ENCODE measurements at regions not wholly inside any gene's neighbourhood (a gene's known extent, or its start where the extent isn't known, plus 50 kb on each side); places are given as distances from the start of the nearest gene placed in this dataset.
A peak's percentile ranks its signal among the peaks of the same experiment; 100 is the strongest.

DNA sequence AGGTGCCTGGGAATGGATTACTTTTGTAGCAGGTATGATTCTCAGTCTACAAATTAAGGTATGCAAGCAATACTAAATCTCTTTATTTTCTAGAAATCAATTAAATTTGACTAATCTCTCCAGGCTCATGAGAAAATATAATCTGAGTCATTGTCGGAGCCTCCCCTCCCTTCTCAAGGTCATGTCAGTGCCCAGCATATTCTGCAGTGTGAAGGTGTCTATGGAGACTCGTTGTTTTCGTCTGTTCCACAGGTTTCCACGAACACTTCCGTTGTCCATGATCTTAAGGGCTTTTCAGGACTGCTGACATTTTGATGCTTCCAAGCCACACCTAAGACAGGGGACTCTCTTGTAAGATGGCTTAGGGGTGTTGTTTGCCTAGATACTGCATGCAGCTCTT is 56.6 kb upstream of the SCOC start:
- H3K9me3 ChIP-seq (ENCODE audit: insufficient read depth, low read depth, low read length): no peaks in the 10 kb centered on the region; the same call in 1 of the 2 replicates
- H3K27me3 ChIP-seq (ENCODE audit: insufficient read depth, low read length): peaks cover 40% of the 10 kb centered on the region
- peaks cover 22% of the 10 kb centered on the region for H3K4me1 ChIP-seq (ENCODE audit: insufficient read depth, low read length)
- no peaks in the 10 kb centered on the region for H3K36me3 ChIP-seq (ENCODE audit: insufficient read depth, low read depth, low read length)
- H3K27ac ChIP-seq (ENCODE audit: low read length): no peak overlapping the region
- no peak overlapping the region for H3K4me3 ChIP-seq (ENCODE audit: low read length)
- H3K9ac ChIP-seq (ENCODE audit: low read depth, low read length): no peak overlapping the region

DNA sequence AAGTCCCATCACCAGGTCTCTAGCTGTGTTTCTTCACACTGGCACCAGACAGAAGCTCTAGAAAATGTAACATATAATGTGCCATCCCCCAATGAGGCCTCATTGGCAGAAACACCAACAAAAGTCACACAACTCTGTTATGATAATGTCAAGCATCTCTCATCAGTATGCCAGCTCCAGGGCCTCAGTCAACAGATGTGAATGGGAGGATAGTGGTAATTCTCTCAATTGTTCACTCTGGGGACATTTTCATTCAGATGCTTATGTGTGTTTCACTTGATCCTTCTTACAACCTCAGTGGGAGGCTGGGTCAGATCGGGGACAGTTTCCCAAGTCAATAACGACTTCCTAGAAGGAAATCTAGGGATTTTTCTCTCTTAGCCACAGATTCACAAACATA is 57.5 kb upstream of the SCOC start:
- Histone ChIP-seq H3K9ac (ENCODE audit: low read depth, low read length) (no peak overlapping the region), H3K4me1 (ENCODE audit: insufficient read depth, low read length) (peaks cover 22% of the 10 kb centered on the region), H3K4me3 (ENCODE audit: low read length) (peak overlapping the region; percentile 12; the same call in 1 of the 2 replicates), H3K9me3 (ENCODE audit: insufficient read depth, low read depth, low read length) (no peaks in the 10 kb centered on the region), H3K27ac (ENCODE audit: low read length) (no peak overlapping the region), H3K36me3 (ENCODE audit: insufficient read depth, low read depth, low read length) (no peaks in the 10 kb centered on the region), H3K27me3 (ENCODE audit: insufficient read depth, low read length) (peaks cover 40% of the 10 kb centered on the region)

DNA sequence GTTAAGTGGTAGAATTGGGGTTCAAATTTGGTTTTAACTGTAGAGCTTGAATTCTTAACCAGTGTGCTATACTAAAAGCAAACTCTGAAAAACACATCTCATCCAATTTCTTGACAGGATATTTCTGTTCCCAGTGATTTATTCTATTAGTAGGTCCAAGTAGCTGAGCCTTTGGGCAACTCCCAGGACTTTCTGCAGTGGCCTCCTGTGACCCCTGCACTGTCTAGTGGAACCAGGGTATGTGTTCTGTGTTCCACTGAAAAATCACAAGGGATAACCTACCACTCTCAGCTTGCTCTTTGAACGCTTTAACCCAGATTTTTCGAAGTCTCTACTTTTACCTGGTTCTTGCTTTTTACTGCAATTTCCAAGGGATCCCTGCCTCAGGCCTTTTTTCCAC is 58.0 kb upstream of the SCOC start:
- no peak overlapping the region for H3K27ac ChIP-seq (ENCODE audit: low read length)
- no peaks in the 10 kb centered on the region for H3K36me3 ChIP-seq (ENCODE audit: insufficient read depth, low read depth, low read length)
- peaks cover 22% of the 10 kb centered on the region for H3K4me1 ChIP-seq (ENCODE audit: insufficient read depth, low read length)
- H3K27me3 ChIP-seq (ENCODE audit: insufficient read depth, low read length): peaks cover 41% of the 10 kb centered on the region
- H3K4me3 ChIP-seq (ENCODE audit: low read length): peak overlapping the region; percentile 12
- no peak overlapping the region for H3K9ac ChIP-seq (ENCODE audit: low read depth, low read length)
- H3K9me3 ChIP-seq (ENCODE audit: insufficient read depth, low read depth, low read length): no peaks in the 10 kb centered on the region

DNA sequence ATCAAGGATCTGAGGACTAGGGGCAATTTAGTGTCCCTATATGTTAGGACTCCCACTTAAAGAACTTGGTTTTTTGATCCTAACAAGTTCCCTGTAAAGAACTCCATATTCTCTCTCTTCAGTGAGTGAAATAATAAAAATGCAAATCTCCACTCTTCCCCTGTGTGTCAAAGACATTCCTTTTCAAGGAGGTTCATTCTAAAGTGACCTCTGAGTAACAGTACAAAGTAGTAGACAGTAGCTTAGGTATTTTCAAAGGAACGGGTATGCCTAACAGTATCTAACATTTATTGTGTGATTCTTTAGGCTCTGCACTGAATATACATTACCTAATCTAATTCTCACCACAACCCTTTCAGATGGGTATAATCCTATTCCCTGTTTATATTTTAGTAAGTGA is 58.4 kb upstream of the SCOC start:
- no peak overlapping the region for H3K27ac ChIP-seq (ENCODE audit: low read length)
- no peak overlapping the region for H3K9ac ChIP-seq (ENCODE audit: low read depth, low read length)
- peaks cover 45% of the 10 kb centered on the region for H3K27me3 ChIP-seq (ENCODE audit: insufficient read depth, low read length)
- H3K9me3 ChIP-seq (ENCODE audit: insufficient read depth, low read depth, low read length): no peaks in the 10 kb centered on the region
- no peak overlapping the region for H3K4me3 ChIP-seq (ENCODE audit: low read length)
- no peaks in the 10 kb centered on the region for H3K36me3 ChIP-seq (ENCODE audit: insufficient read depth, low read depth, low read length)
- peaks cover 22% of the 10 kb centered on the region for H3K4me1 ChIP-seq (ENCODE audit: insufficient read depth, low read length)

GRCh38 chr4:140312100-140312499 is 61.3 kb upstream of the SCOC start:
- no peak overlapping the region for H3K27ac ChIP-seq (ENCODE audit: low read length)
- no peak overlapping the region for H3K9ac ChIP-seq (ENCODE audit: low read depth, low read length)
- peaks cover 22% of the 10 kb centered on the region for H3K4me1 ChIP-seq (ENCODE audit: insufficient read depth, low read length)
- H3K9me3 ChIP-seq (ENCODE audit: insufficient read depth, low read depth, low read length): no peaks in the 10 kb centered on the region
- H3K27me3 ChIP-seq (ENCODE audit: insufficient read depth, low read length): peaks cover 42% of the 10 kb centered on the region
- H3K36me3 ChIP-seq (ENCODE audit: insufficient read depth, low read depth, low read length): no peaks in the 10 kb centered on the region
- H3K4me3 ChIP-seq (ENCODE audit: low read length): no peak overlapping the region

DNA sequence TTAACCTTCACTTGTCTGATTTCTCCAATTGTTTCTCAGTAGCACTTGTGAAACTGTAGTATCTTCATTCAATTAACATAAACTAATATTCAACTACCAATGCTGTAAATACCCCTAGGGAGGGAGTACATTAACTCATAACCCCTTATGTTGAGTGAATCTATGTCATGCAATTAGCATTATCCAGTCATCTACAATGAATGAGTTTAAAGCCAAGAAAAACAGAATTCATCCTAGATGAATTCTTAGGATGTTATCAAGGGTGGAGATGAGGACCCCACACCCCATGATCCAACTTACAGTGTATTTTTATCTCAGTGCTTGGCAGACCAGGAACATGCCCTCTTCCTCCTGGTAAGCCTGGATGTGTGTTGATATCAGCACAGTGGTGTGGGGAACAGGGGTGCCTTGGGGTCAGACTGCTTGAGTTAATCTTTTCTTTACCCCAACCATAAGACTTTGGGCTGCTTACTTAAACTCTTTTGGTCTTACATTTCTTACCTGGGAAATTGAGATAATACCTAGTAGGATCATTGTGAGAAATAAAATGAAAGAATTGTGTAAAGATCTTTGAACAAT is 62.1 kb upstream of the SCOC start:
- Histone ChIP-seq H3K27ac (ENCODE audit: low read length) (no peak overlapping the region), H3K4me3 (ENCODE audit: low read length) (no peak overlapping the region), H3K27me3 (ENCODE audit: insufficient read depth, low read length) (peaks cover 34% of the 10 kb centered on the region), H3K9ac (ENCODE audit: low read depth, low read length) (no peak overlapping the region), H3K36me3 (ENCODE audit: insufficient read depth, low read depth, low read length) (no peaks in the 10 kb centered on the region), H3K9me3 (ENCODE audit: insufficient read depth, low read depth, low read length) (no peaks in the 10 kb centered on the region), H3K4me1 (ENCODE audit: insufficient read depth, low read length) (peaks cover 17% of the 10 kb centered on the region)

DNA sequence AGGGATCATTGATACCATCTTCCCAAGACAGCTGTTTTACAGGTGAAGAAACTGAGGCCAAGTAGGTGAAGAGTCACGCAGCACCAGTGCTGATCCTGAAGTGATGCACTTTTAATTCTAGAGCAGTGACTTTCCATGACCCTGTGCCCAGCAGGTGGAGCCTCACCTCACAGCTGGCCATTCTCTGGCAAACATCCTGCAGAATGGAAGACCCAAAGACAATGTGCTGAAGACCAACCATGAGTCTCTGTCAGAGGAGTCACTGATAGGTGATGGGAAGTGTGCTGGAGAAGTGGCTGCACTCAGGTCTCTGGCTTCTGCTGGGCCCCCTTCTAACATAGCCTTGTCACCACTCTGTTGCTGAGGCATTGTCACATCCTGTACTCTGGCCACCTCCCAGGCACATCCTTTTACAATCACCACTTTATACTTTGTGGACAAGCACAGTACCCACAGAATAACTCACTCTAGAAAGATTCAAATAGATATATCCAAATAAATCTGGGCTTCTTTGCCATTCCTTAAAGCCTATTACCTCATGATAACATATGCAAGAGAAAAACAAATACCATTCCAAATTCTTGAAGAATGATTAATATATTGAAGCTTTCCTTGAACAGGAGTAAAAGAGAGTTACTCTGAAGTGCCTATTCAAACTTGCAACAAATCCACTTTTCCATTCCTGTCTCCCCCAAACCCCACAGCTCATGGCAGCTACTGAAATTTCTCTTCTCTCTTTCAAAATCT is 64.1 kb upstream of the SCOC start:
- H3K4me3 ChIP-seq (ENCODE audit: low read length): no peak overlapping the region
- no peak overlapping the region for H3K27ac ChIP-seq (ENCODE audit: low read length)
- H3K9ac ChIP-seq (ENCODE audit: low read depth, low read length): no peak overlapping the region
- H3K9me3 ChIP-seq (ENCODE audit: insufficient read depth, low read depth, low read length): no peaks in the 10 kb centered on the region
- H3K4me1 ChIP-seq (ENCODE audit: insufficient read depth, low read length): peaks cover under 1% of the 10 kb centered on the region; the same call in 1 of the 2 replicates
- no peaks in the 10 kb centered on the region for H3K36me3 ChIP-seq (ENCODE audit: insufficient read depth, low read depth, low read length)
- peaks cover 17% of the 10 kb centered on the region for H3K27me3 ChIP-seq (ENCODE audit: insufficient read depth, low read length)

GRCh38 chr4:140308366-140309123 is 64.9 kb upstream of the SCOC start:
- Histone ChIP-seq H3K4me3 (ENCODE audit: low read length) (no peak overlapping the region), H3K4me1 (ENCODE audit: insufficient read depth, low read length) (no peaks in the 10 kb centered on the region), H3K27ac (ENCODE audit: low read length) (no peak overlapping the region), H3K9me3 (ENCODE audit: insufficient read depth, low read depth, low read length) (no peaks in the 10 kb centered on the region), H3K27me3 (ENCODE audit: insufficient read depth, low read length) (peaks cover 9% of the 10 kb centered on the region; the same call in 1 of the 2 replicates), H3K36me3 (ENCODE audit: insufficient read depth, low read depth, low read length) (no peaks in the 10 kb centered on the region), H3K9ac (ENCODE audit: low read depth, low read length) (no peak overlapping the region)

- no peak overlapping the region for H3K27ac ChIP-seq (ENCODE audit: low read length)
- no peaks in the 10 kb centered on the region for H3K4me1 ChIP-seq (ENCODE audit: insufficient read depth, low read length)
Observed at GRCh38 chr4:140305053-140305452, 68.4 kb upstream of the SCOC start.

GRCh38 chr4:140304346-140304745 is 69.1 kb upstream of the SCOC start:
- H3K9me3 ChIP-seq (ENCODE audit: insufficient read depth, low read depth, low read length): no peaks in the 10 kb centered on the region
- no peak overlapping the region for H3K27ac ChIP-seq (ENCODE audit: low read length)
- H3K4me3 ChIP-seq (ENCODE audit: low read length): no peak overlapping the region
- no peak overlapping the region for H3K9ac ChIP-seq (ENCODE audit: low read depth, low read length)
- H3K36me3 ChIP-seq (ENCODE audit: insufficient read depth, low read depth, low read length): no peaks in the 10 kb centered on the region
- no peaks in the 10 kb centered on the region for H3K4me1 ChIP-seq (ENCODE audit: insufficient read depth, low read length)
- H3K27me3 ChIP-seq (ENCODE audit: insufficient read depth, low read length): no peaks in the 10 kb centered on the region

More at GRCh38 chr4:140305053-140305452, 68.4 kb upstream of the SCOC start:
- Histone ChIP-seq H3K9ac (ENCODE audit: low read depth, low read length) (no peak overlapping the region), H3K9me3 (ENCODE audit: insufficient read depth, low read depth, low read length) (no peaks in the 10 kb centered on the region), H3K27me3 (ENCODE audit: insufficient read depth, low read length) (peaks cover under 1% of the 10 kb centered on the region; the same call in 1 of the 2 replicates), H3K4me3 (ENCODE audit: low read length) (no peak overlapping the region), H3K36me3 (ENCODE audit: insufficient read depth, low read depth, low read length) (no peaks in the 10 kb centered on the region)

GRCh38 chr4:140302151-140302859 is 71.1 kb upstream of the SCOC start:
- Histone ChIP-seq H3K36me3 (ENCODE audit: insufficient read depth, low read depth, low read length) (no peaks in the 10 kb centered on the region), H3K27me3 (ENCODE audit: insufficient read depth, low read length) (no peaks in the 10 kb centered on the region), H3K9me3 (ENCODE audit: insufficient read depth, low read depth, low read length) (no peaks in the 10 kb centered on the region), H3K4me3 (ENCODE audit: low read length) (no peak overlapping the region), H3K27ac (ENCODE audit: low read length) (no peak overlapping the region), H3K9ac (ENCODE audit: low read depth, low read length) (no peak overlapping the region), H3K4me1 (ENCODE audit: insufficient read depth, low read length) (peaks cover 7% of the 10 kb centered on the region; the same call in 1 of the 2 replicates)
